ENCODE measurements at regions not wholly inside any gene's neighbourhood (a gene's known extent, or its start where the extent isn't known, plus 50 kb on each side); places are given as distances from the start of the nearest gene placed in this dataset.

DNA sequence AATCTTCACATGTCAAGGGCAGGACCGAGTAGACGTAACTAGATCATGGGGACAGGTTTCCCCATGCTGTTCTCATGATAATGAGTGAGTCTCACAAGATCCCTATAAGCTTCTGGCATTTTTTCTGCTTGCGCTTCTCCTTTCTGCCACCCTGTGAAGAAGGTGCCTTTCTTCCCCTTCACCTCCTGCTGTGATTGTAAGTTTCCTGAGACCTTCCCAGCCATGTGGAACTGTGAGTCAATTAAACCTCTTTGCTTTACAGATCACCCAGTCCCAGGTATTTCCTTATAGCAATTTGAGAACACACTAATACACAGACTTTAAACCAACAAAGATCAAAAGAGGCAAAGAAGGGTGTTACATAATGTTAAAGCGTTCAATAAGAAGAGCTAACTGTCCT, 156.6 kb upstream of the UBE2E2 start:
- no peak for DNase-seq (ENCODE audit: low spot score)

GRCh38 chr3:23051240-23052140, 151.6 kb upstream of the UBE2E2 start:
- no peak for DNase-seq (ENCODE audit: low spot score)

GRCh38 chr3:23052208-23052607, 150.9 kb upstream of the UBE2E2 start:
- no peak for DNase-seq (ENCODE audit: low spot score)

- no peak for DNase-seq (ENCODE audit: low spot score)
Measured at GRCh38 chr3:23052620-23053019, 150.5 kb upstream of the UBE2E2 start.

- DNase-seq (ENCODE audit: low spot score) = no peak
Measured at GRCh38 chr3:23055733-23056376, 147.3 kb upstream of the UBE2E2 start.

DNA sequence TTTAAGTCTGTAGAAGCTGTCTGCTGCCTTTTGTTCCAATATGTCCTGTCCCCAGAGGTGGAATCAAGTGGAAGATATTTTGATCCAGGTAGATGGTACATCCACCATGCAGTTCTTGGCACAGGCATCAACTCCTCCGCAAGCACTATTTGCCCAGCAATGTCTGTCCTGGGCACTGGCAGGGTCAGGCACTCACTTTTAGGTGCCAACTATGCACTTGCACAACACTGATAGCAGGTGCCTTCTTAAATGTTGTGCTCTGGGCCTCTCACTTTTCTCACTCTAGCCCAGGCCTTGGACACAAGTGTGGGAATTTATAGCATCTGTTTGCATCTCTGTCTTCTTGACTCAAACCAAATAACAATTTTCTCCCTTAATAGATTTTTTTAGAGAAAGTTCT, 140.5 kb upstream of the UBE2E2 start:
- DNase-seq (ENCODE audit: low spot score) = no peak

GRCh38 chr3:23062982-23063381, 140.1 kb upstream of the UBE2E2 start:
- no peak for DNase-seq (ENCODE audit: low spot score)

- no peak for DNase-seq (ENCODE audit: low spot score)
Measured at GRCh38 chr3:23067116-23067515, 136.0 kb upstream of the UBE2E2 start.

DNA sequence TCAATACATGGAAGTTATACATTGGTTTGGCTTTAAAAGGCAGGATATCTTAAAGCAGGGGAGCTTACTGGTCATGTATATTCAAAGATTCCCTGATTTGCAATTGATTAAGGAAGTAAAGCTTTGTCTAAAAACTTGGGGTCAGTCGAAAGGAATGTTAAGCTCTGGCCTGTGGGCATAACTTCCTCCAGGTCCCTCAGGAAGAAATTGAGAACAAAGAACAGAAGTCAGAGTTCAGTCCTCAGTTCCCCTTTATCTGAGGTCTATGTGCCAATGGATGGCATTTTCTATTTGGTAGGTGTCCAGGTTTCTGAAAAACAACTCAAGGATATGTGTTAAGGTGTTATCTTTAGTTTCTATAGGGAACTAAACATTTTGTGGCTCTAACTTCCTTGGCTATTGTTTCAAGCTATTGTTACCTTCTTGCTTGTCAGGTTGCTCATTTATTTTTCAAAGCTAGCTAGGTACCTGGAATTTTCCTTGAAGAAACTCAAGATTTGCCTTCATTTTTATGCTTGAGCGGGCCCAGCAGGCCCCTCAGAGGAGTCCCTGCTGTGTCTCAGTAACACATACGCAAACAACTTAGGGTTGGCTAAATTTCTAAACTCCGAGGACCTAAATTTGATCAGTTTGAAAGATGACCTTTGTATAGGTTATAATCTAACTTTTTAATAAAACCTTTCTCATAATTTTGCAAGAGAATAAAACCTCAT, 135.0 kb upstream of the UBE2E2 start:
- no peak for DNase-seq (ENCODE audit: low spot score)

GRCh38 chr3:23071296-23071695, 131.8 kb upstream of the UBE2E2 start:
- no peak for DNase-seq (ENCODE audit: low spot score)

GRCh38 chr3:23071758-23072157, 131.4 kb upstream of the UBE2E2 start:
- peak; percentile 40 for DNase-seq (ENCODE audit: low spot score)

DNA sequence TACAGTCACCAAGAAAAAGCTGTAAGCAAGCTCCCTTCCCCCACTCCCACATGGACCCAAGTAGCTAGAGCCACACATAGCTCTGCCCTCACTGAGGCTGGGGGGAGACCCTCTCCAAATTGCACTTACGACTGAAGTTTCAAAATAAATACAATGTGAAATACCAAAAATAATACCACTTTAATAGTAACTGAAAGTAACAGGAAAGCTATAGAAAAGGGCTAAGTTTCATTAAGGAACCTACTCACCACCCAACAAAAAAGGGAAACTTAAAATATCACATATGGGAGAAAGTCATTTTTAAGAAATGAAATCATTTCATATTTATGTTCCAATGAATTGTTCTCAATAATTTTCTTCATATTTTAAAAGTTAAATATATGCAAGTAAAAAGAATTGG, 130.4 kb upstream of the UBE2E2 start:
- DNase-seq (ENCODE audit: low spot score) = no peak

DNA sequence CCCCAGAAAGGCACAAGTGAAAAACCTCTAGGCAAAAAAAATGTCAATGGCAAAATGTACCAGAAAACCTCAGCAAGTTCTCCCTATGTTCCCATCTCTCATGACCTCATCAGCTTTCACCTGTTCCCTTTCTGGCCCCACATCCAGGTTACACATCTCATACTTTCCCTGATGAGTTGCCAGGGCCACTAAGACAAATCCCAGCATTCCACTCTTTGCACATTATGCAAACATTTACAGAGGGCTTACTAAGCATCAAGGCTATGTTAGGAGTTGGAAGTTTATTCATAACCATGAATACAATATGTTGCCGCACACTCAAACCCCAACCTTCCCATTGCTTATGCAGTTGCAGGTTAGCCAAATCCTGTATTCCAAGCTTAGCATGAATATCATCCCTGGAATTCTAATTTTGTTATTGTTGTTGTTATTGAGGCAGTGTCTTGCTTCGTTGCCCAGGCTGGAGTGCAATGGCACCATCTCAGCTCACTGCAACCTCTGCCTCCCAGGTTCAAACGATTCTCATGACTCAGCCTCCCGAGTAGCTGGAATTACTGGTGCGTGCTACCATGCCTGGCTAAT, 129.3 kb upstream of the UBE2E2 start:
- no peak for DNase-seq (ENCODE audit: low spot score)

DNA sequence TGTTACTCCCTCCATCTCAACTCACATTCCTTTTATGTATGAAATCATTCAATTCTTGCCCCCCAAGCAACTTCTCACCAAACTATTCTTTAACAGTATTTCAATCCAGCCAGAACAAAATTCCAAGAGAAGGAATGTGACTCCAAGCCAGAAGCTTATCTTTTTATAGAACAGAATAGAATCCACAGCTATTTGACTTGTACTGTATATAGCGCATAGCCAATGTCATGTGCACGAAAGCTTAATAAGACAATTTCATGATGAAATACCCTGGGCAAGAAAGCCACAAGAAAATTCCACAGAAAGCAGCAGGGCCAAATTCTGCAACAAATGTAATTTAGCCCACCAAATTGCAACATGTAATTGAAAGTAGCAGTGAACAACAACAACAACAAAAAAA, 127.6 kb upstream of the UBE2E2 start:
- DNase-seq (ENCODE audit: low spot score) = peak; percentile 89

DNA sequence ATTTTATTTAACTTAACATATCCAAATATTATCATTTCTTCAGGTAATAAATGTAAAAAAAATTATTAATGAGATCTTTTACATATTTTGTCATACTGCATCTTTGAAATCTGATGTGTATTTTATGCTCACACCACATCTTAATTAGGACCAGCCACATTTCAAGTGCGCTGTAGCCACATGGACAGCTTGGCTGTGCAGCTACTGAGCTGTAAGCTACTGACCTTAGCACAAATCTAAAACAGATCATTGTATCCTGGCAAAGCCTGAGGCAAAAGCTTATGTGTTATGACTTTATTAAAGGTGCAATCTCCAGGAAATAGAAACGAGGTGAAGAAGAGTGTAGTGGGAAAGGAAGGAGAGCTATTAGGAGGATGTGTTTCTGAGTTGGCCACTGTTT, 126.7 kb upstream of the UBE2E2 start:
- no peak for DNase-seq (ENCODE audit: low spot score)

GRCh38 chr3:23077126-23077525, 126.0 kb upstream of the UBE2E2 start:
- DNase-seq (ENCODE audit: low spot score) = no peak

- DNase-seq (ENCODE audit: low spot score) = no peak
Measured at GRCh38 chr3:23078735-23079134, 124.4 kb upstream of the UBE2E2 start.

GRCh38 chr3:23079976-23080375, 123.2 kb upstream of the UBE2E2 start:
- peak; percentile 37 for DNase-seq (ENCODE audit: low spot score)

GRCh38 chr3:23083701-23084100, 119.4 kb upstream of the UBE2E2 start:
- peak; percentile 53 for DNase-seq (ENCODE audit: low spot score)

- no peak for DNase-seq (ENCODE audit: low spot score)
Measured at GRCh38 chr3:23084367-23084766, 118.8 kb upstream of the UBE2E2 start.

GRCh38 chr3:23085261-23085660, 117.9 kb upstream of the UBE2E2 start:
- no peak for DNase-seq (ENCODE audit: low spot score)

GRCh38 chr3:23086331-23086730, 116.8 kb upstream of the UBE2E2 start:
- DNase-seq (ENCODE audit: low spot score) = no peak

Data from umbilical cord (tissue), 1 donor.